ENCODE measurements at regions not wholly inside any gene's neighbourhood (a gene's known extent, or its start where the extent isn't known, plus 50 kb on each side); places are given as distances from the start of the nearest gene placed in this dataset.

DNA sequence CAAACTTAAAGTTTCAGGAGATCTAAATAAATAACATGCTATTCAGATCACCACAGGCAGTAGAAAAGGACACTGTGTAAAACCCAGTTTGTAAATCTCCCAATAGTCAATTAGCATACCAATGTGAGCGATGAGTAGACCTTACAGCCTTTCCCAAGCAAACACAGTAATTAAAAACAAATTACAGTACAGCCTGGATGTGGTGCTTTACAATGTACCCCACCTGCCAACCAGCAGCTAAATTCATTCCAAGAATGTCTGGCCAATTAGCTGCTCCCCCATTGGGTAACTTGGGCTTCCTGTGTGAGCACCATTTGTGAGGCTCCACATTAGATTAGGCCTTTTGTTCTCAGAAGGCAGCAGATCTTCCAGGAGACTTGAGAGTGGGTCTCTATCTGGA lies 635.0 kb downstream of the TBL1XR1 start:
- Histone ChIP-seq H3K4me3 (ENCODE audit: low read length) (no peak overlapping the region), H3K27me3 (ENCODE audit: low read length) (no peaks in the 10 kb centered on the region), H4K20me1 (ENCODE audit: insufficient read depth, low read depth, low read length) (no peaks in the 10 kb centered on the region), H3K9me3 (ENCODE audit: low read length) (peaks cover 11% of the 10 kb centered on the region; the same call in 1 of the 2 replicates), H3K4me2 (ENCODE audit: low read depth, low read length, poor library complexity, severe bottlenecking) (no peak overlapping the region), H3K4me1 (ENCODE audit: low read length) (no peaks in the 10 kb centered on the region), H3K79me2 (ENCODE audit: low read length) (no peaks in the 10 kb centered on the region), H2AFZ (ENCODE audit: low read length) (no peak overlapping the region), H3K27ac (ENCODE audit: low read length) (no peak overlapping the region), H3K36me3 (ENCODE audit: insufficient read depth, low read length) (no peaks in the 10 kb centered on the region), H3K9me2 (replicated peaks; ENCODE audit: insufficient read depth, low read length) (no peaks in the 10 kb centered on the region), H3K9ac (ENCODE audit: low read length) (no peak overlapping the region)
- DNase-seq: no peak

- no peak for DNase-seq
These were observed 635.5 kb downstream of the TBL1XR1 start for GRCh38 chr3:176561826-176562225.

DNA sequence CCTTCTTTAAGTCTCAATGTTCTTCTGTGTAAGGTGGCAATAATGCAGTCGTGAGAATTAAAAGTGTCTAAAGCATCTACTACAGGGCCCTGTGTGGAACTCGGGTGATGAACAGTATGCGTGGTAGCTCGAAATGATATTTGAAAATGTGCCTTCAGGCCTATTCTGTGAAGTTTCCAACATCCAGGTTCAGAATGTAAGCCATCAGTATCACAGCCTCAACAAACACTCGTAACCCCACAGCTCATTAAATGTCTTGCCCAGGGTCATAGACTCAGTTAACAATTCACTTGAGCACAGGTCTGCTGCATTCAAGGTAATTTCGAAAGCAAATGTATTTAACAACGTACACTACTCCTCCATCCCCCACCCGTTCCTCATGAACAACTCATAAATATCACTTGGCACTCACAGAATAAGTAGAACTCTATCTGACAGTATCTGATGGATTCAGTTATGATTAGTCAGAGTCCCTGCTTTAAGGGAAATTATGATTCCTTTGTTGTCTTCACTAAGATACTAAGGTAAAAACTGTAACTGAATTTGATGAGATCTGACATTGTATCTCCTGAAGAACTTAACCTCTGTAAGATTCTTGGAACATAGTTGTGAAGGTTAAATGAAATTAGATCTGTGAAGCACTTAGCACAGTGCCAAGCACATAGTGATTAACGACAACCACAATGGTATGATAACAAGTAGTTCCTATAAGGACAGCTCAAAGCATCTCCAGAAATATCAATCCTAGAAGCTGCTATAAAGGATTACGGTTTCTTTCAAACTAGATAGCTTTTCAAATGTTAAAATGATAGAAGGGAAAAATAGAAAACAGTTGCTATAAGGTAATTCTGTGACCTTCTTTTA lies 642.3 kb downstream of the TBL1XR1 start:
- H2AFZ ChIP-seq (ENCODE audit: low read length): no peak overlapping the region
- no peaks in the 10 kb centered on the region for H3K4me1 ChIP-seq (ENCODE audit: low read length)
- H3K36me3 ChIP-seq (ENCODE audit: insufficient read depth, low read length): no peaks in the 10 kb centered on the region
- H3K9me2 ChIP-seq (replicated peaks; ENCODE audit: insufficient read depth, low read length): no peaks in the 10 kb centered on the region
- no peaks in the 10 kb centered on the region for H4K20me1 ChIP-seq (ENCODE audit: insufficient read depth, low read depth, low read length)
- H3K27ac ChIP-seq (ENCODE audit: low read length): no peak overlapping the region
- no peaks in the 10 kb centered on the region for H3K27me3 ChIP-seq (ENCODE audit: low read length)
- DNase-seq: no peak
- peaks cover 4% of the 10 kb centered on the region; the same call in 1 of the 2 replicates for H3K9me3 ChIP-seq (ENCODE audit: low read length)
- no peak overlapping the region for H3K9ac ChIP-seq (ENCODE audit: low read length)
- H3K4me2 ChIP-seq (ENCODE audit: low read depth, low read length, poor library complexity, severe bottlenecking): no peak overlapping the region
- H3K4me3 ChIP-seq (ENCODE audit: low read length): no peak overlapping the region
- no peaks in the 10 kb centered on the region for H3K79me2 ChIP-seq (ENCODE audit: low read length)

More at GRCh38 chr3:176561826-176562225, 635.5 kb downstream of the TBL1XR1 start:
- H3K27me3 ChIP-seq (ENCODE audit: low read length): no peaks in the 10 kb centered on the region
- H3K9ac ChIP-seq (ENCODE audit: low read length): no peak overlapping the region
- H2AFZ ChIP-seq (ENCODE audit: low read length): no peak overlapping the region
- no peaks in the 10 kb centered on the region for H3K79me2 ChIP-seq (ENCODE audit: low read length)
- peaks cover 11% of the 10 kb centered on the region; the same call in 1 of the 2 replicates for H3K9me3 ChIP-seq (ENCODE audit: low read length)
- no peak overlapping the region for H3K4me2 ChIP-seq (ENCODE audit: low read depth, low read length, poor library complexity, severe bottlenecking)
- no peak overlapping the region for H3K4me3 ChIP-seq (ENCODE audit: low read length)
- no peaks in the 10 kb centered on the region for H3K9me2 ChIP-seq (replicated peaks; ENCODE audit: insufficient read depth, low read length)
- H3K36me3 ChIP-seq (ENCODE audit: insufficient read depth, low read length): no peaks in the 10 kb centered on the region
- no peaks in the 10 kb centered on the region for H4K20me1 ChIP-seq (ENCODE audit: insufficient read depth, low read depth, low read length)
- no peaks in the 10 kb centered on the region for H3K4me1 ChIP-seq (ENCODE audit: low read length)
- no peak overlapping the region for H3K27ac ChIP-seq (ENCODE audit: low read length)

- no peak for DNase-seq
- Histone ChIP-seq H3K27me3 (ENCODE audit: low read length) (no peaks in the 10 kb centered on the region), H3K9me2 (replicated peaks; ENCODE audit: insufficient read depth, low read length) (no peaks in the 10 kb centered on the region), H3K4me3 (ENCODE audit: low read length) (no peak overlapping the region), H4K20me1 (ENCODE audit: insufficient read depth, low read depth, low read length) (no peaks in the 10 kb centered on the region), H2AFZ (ENCODE audit: low read length) (no peak overlapping the region), H3K9me3 (ENCODE audit: low read length) (no peaks in the 10 kb centered on the region), H3K9ac (ENCODE audit: low read length) (no peak overlapping the region), H3K79me2 (ENCODE audit: low read length) (no peaks in the 10 kb centered on the region), H3K4me1 (ENCODE audit: low read length) (no peaks in the 10 kb centered on the region), H3K4me2 (ENCODE audit: low read depth, low read length, poor library complexity, severe bottlenecking) (no peak overlapping the region), H3K36me3 (ENCODE audit: insufficient read depth, low read length) (no peaks in the 10 kb centered on the region), H3K27ac (ENCODE audit: low read length) (no peak overlapping the region)
These were observed 643.0 kb downstream of the TBL1XR1 start for GRCh38 chr3:176554264-176554663.

DNA sequence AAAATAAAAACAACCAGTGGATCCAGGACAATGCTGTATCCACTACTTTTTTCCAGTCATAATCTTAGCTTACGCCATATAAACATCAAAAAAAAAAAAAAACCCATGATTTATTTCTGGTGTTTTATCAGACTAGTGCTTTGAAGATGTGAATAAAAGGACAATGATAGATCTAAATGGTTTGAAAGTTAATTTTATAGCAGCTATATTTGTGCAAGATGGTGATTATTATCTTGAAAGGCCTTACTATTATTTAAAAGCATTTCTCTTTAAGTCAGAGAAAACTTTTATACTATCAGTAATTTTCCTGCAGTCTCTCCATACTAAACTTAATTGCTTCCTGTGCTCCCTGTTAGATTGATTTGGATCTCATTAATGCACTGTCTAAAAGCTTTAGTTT lies 670.3 kb downstream of the TBL1XR1 start:
- no peak overlapping the region for H3K9ac ChIP-seq (ENCODE audit: low read length)
- peaks cover 15% of the 10 kb centered on the region for H3K9me3 ChIP-seq (ENCODE audit: low read length)
- H3K4me2 ChIP-seq (ENCODE audit: low read depth, low read length, poor library complexity, severe bottlenecking): no peak overlapping the region
- no peaks in the 10 kb centered on the region for H3K4me1 ChIP-seq (ENCODE audit: low read length)
- no peaks in the 10 kb centered on the region for H3K79me2 ChIP-seq (ENCODE audit: low read length)
- no peak overlapping the region for H2AFZ ChIP-seq (ENCODE audit: low read length)
- no peak overlapping the region for H3K4me3 ChIP-seq (ENCODE audit: low read length)
- H4K20me1 ChIP-seq (ENCODE audit: insufficient read depth, low read depth, low read length): no peaks in the 10 kb centered on the region
- no peak overlapping the region for H3K27ac ChIP-seq (ENCODE audit: low read length)
- H3K36me3 ChIP-seq (ENCODE audit: insufficient read depth, low read length): no peaks in the 10 kb centered on the region
- no peaks in the 10 kb centered on the region for H3K9me2 ChIP-seq (replicated peaks; ENCODE audit: insufficient read depth, low read length)
- DNase-seq: no peak
- H3K27me3 ChIP-seq (ENCODE audit: low read length): no peaks in the 10 kb centered on the region

- no peak overlapping the region for H3K4me3 ChIP-seq (ENCODE audit: low read length)
- no peak for DNase-seq
These were observed 671.1 kb downstream of the TBL1XR1 start for GRCh38 chr3:176526225-176526624.

GRCh38 chr3:176523114-176523513 lies 674.2 kb downstream of the TBL1XR1 start:
- Histone ChIP-seq H3K9me2 (replicated peaks; ENCODE audit: insufficient read depth, low read length) (no peaks in the 10 kb centered on the region), H4K20me1 (ENCODE audit: insufficient read depth, low read depth, low read length) (no peaks in the 10 kb centered on the region), H3K4me3 (ENCODE audit: low read length) (no peak overlapping the region), H3K9me3 (ENCODE audit: low read length) (0 out of 2 replicates have a peak, but pooled peaks cover 4% of the 10 kb centered on the region), H2AFZ (ENCODE audit: low read length) (no peak overlapping the region), H3K4me1 (ENCODE audit: low read length) (no peaks in the 10 kb centered on the region), H3K36me3 (ENCODE audit: insufficient read depth, low read length) (no peaks in the 10 kb centered on the region), H3K4me2 (ENCODE audit: low read depth, low read length, poor library complexity, severe bottlenecking) (no peak overlapping the region), H3K27ac (ENCODE audit: low read length) (no peak overlapping the region), H3K79me2 (ENCODE audit: low read length) (no peaks in the 10 kb centered on the region), H3K27me3 (ENCODE audit: low read length) (no peaks in the 10 kb centered on the region), H3K9ac (ENCODE audit: low read length) (no peak overlapping the region)
- DNase-seq: no peak

More at GRCh38 chr3:176526225-176526624, 671.1 kb downstream of the TBL1XR1 start:
- Histone ChIP-seq H3K27ac (ENCODE audit: low read length) (no peak overlapping the region), H3K4me2 (ENCODE audit: low read depth, low read length, poor library complexity, severe bottlenecking) (no peak overlapping the region), H3K27me3 (ENCODE audit: low read length) (no peaks in the 10 kb centered on the region), H2AFZ (ENCODE audit: low read length) (no peak overlapping the region), H3K9ac (ENCODE audit: low read length) (no peak overlapping the region), H3K4me1 (ENCODE audit: low read length) (no peaks in the 10 kb centered on the region), H3K79me2 (ENCODE audit: low read length) (no peaks in the 10 kb centered on the region), H3K36me3 (ENCODE audit: insufficient read depth, low read length) (no peaks in the 10 kb centered on the region), H3K9me2 (replicated peaks; ENCODE audit: insufficient read depth, low read length) (no peaks in the 10 kb centered on the region), H3K9me3 (ENCODE audit: low read length) (peaks cover 14% of the 10 kb centered on the region), H4K20me1 (ENCODE audit: insufficient read depth, low read depth, low read length) (no peaks in the 10 kb centered on the region)

DNA sequence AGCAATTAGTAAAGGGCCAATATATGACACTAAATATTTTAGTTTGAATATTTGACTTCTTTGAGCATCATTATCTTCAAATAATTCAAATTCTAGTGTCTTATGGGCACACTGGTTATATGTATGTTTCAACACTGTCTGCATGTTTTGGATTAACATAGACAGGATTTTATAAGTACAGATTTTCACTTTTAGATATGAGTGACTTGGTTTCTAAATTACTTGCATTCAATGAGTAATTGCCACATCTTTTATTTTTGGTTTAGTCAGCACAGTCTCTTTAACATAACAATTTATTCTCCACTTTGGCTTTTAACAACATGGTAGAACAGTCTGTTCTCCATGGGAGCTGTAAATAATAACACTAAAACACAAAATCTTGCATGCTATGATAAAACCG lies 674.8 kb downstream of the TBL1XR1 start:
- H3K27ac ChIP-seq (ENCODE audit: low read length): no peak overlapping the region
- no peaks in the 10 kb centered on the region for H3K4me1 ChIP-seq (ENCODE audit: low read length)
- no peak overlapping the region for H3K4me3 ChIP-seq (ENCODE audit: low read length)
- H3K27me3 ChIP-seq (ENCODE audit: low read length): no peaks in the 10 kb centered on the region
- no peaks in the 10 kb centered on the region for H3K9me2 ChIP-seq (replicated peaks; ENCODE audit: insufficient read depth, low read length)
- DNase-seq: no peak
- H3K9me3 ChIP-seq (ENCODE audit: low read length): 0 out of 2 replicates have a peak, but pooled peaks cover 3% of the 10 kb centered on the region
- H3K79me2 ChIP-seq (ENCODE audit: low read length): no peaks in the 10 kb centered on the region
- no peak overlapping the region for H3K4me2 ChIP-seq (ENCODE audit: low read depth, low read length, poor library complexity, severe bottlenecking)
- no peaks in the 10 kb centered on the region for H3K36me3 ChIP-seq (ENCODE audit: insufficient read depth, low read length)
- H2AFZ ChIP-seq (ENCODE audit: low read length): no peak overlapping the region
- H3K9ac ChIP-seq (ENCODE audit: low read length): no peak overlapping the region
- no peaks in the 10 kb centered on the region for H4K20me1 ChIP-seq (ENCODE audit: insufficient read depth, low read depth, low read length)
